Smooth muscle cell (in vitro differentiated cells): ENCODE measurements at regions not wholly inside any gene's neighbourhood (a gene's known extent, or its start where the extent isn't known, plus 50 kb on each side); places are given as distances from the start of the nearest gene placed in this dataset.
"Not testable (repeated sequence)": the region's sequence is repeated elsewhere in the genome, so short reads cannot be mapped to it uniquely, and the experiment has no call there.

Experiments used
- DNase-seq: peaks from one replicate; lab custom pipeline; 2025; ENCODE audit not compliant: unreplicated experiment; lab: John Stamatoyannopoulos, UW
- H2AFZ ChIP-seq: fragments of 200-600 bp; sonication (generic); 2 replicates; pipeline ENCODE4 v1.6.0; 2016; ENCODE audit warnings: antibody characterized with exemption, low read depth, mild to moderate bottlenecking
- H3F3A ChIP-seq: fragments of 200-600 bp; sonication (generic); 2 replicates; pipeline ENCODE4 v1.6.0; 2017; ENCODE audit warnings: antibody characterized with exemption, low read depth
- H3K27ac ChIP-seq: fragments of 200-600 bp; sonication (generic); 2 replicates; pipeline ENCODE4 v1.5.1; 2016; ENCODE audit warnings: low read depth, mild to moderate bottlenecking
- H3K27me3 ChIP-seq: fragments of 200-600 bp; sonication (generic); 2 replicates; pipeline ENCODE4 v1.6.1; 2016; ENCODE audit warnings: low read depth, mild to moderate bottlenecking
- H3K36me3 ChIP-seq: fragments of 200-600 bp; sonication (generic); 2 replicates; pipeline ENCODE4 v1.5.1; 2016; ENCODE audit warnings: low read depth
- H3K4me1 ChIP-seq: fragments of 200-600 bp; sonication (generic); 2 replicates; pipeline ENCODE4 v1.5.1; 2016; ENCODE audit warnings: low read depth
- H3K4me2 ChIP-seq: fragments of 200-600 bp; sonication (generic); 2 replicates; pipeline ENCODE4 v1.6.0; 2016; ENCODE audit warnings: mild to moderate bottlenecking
- H3K4me3 ChIP-seq: fragments of 200-600 bp; sonication (generic); 2 replicates; pipeline ENCODE4 v1.5.1; 2016; ENCODE audit warnings: mild to moderate bottlenecking
- H3K79me2 ChIP-seq: fragments of 200-600 bp; sonication (generic); 2 replicates; pipeline ENCODE4 v1.6.0; 2016; ENCODE audit warnings: low read depth, mild to moderate bottlenecking
- H3K9ac ChIP-seq: fragments of 200-600 bp; sonication (generic); 2 replicates; pipeline ENCODE4 v1.6.0; 2016; ENCODE audit warnings: low read depth
- H3K9me3 ChIP-seq: fragments of 200-600 bp; sonication (generic); replicated peaks from 2 replicates; pipeline ENCODE4 v1.5.1; 2016; ENCODE audit warnings: low read depth
- H4K20me1 ChIP-seq: fragments of 200-600 bp; sonication (generic); 2 replicates; pipeline ENCODE4 v1.6.0; 2016; ENCODE audit warnings: low read depth
- CTCF ChIP-seq: fragments of 200-600 bp; sonication (generic); IDR thresholded peaks from 2 replicates; pipeline ENCODE4 v1.5.1; 2017; ENCODE audit warnings: borderline replicate concordance, mild to moderate bottlenecking, antibody characterized with exemption; ENCODE audit not compliant: insufficient read depth, poor library complexity, severe bottlenecking
- WGBS: methylation state at CpG from one replicate; pipeline ENCODE4 v1.1.7; 2016; ENCODE audit warnings: low lambda C conversion rate; 5-methylcytosine and 5-hydroxymethylcytosine counted together

- Histone ChIP-seq H3K36me3 (no peaks in the 10 kb centered on the region), H2AFZ (no peak overlapping the region), H3K27me3 (no peaks in the 10 kb centered on the region), H3K4me2 (no peak overlapping the region), H3K4me3 (no peak overlapping the region), H3K9ac (no peak overlapping the region), H3K27ac (no peak overlapping the region), H3K79me2 (no peaks in the 10 kb centered on the region), H4K20me1 (no peaks in the 10 kb centered on the region), H3K9me3 (no peaks in the 10 kb centered on the region), H3K4me1 (no peaks in the 10 kb centered on the region), H3F3A (no peaks in the 10 kb centered on the region)
- TF ChIP-seq CTCF: peak; percentile 5
- 69% methylated on average over 5 of the region's 5 CpGs for WGBS
- no peak for DNase-seq
Observed at GRCh38 chr7:142519079-142520078, 229.9 kb upstream of the PRSS1 start.

GRCh38 chr7:142516038-142516501, 233.2 kb upstream of the PRSS1 start:
- peak overlapping the region; percentile 20 for H3K4me2 ChIP-seq

GRCh38 chr7:142514716-142515115, 234.6 kb upstream of the PRSS1 start:
- H3K79me2 ChIP-seq, H2AFZ ChIP-seq, H3F3A ChIP-seq, H3K4me2 ChIP-seq, H3K9ac ChIP-seq, H3K27me3 ChIP-seq, H3K27ac ChIP-seq, H4K20me1 ChIP-seq, H3K4me1 ChIP-seq, H3K9me3 ChIP-seq, H3K36me3 ChIP-seq, H3K4me3 ChIP-seq, DNase-seq: not testable (repeated sequence)
- 85% methylated on average over 1 of the region's 1 CpG for WGBS

More at GRCh38 chr7:142516038-142516501, 233.2 kb upstream of the PRSS1 start:
- no peaks in the 10 kb centered on the region for H3K79me2 ChIP-seq
- H3K4me1 ChIP-seq: no peaks in the 10 kb centered on the region
- H3K36me3 ChIP-seq: no peaks in the 10 kb centered on the region
- WGBS: 30% methylated on average over 3 of the region's 3 CpGs
- no peak overlapping the region for H3K27ac ChIP-seq
- H2AFZ ChIP-seq: no peak overlapping the region
- no peak overlapping the region for H3K9ac ChIP-seq
- H3F3A ChIP-seq: no peaks in the 10 kb centered on the region
- no peak for DNase-seq
- H3K27me3 ChIP-seq: no peaks in the 10 kb centered on the region
- TF ChIP-seq CTCF: peak; percentile 85
- no peak overlapping the region for H3K4me3 ChIP-seq
- H3K9me3 ChIP-seq: no peaks in the 10 kb centered on the region
- H4K20me1 ChIP-seq: no peaks in the 10 kb centered on the region

GRCh38 chr7:142513178-142513955, 235.9 kb upstream of the PRSS1 start:
- no peaks in the 10 kb centered on the region for H3K9me3 ChIP-seq
- H3K79me2 ChIP-seq: no peaks in the 10 kb centered on the region
- H4K20me1 ChIP-seq: no peaks in the 10 kb centered on the region
- no peak overlapping the region for H3K27ac ChIP-seq
- H3K27me3 ChIP-seq: no peaks in the 10 kb centered on the region
- no peaks in the 10 kb centered on the region for H3K36me3 ChIP-seq
- no peak overlapping the region for H3K9ac ChIP-seq
- no peak for TF ChIP-seq CTCF
- H3K4me1 ChIP-seq: no peaks in the 10 kb centered on the region
- 67% methylated on average over 5 of the region's 5 CpGs for WGBS
- no peak overlapping the region for H3K4me2 ChIP-seq
- no peak overlapping the region for H3K4me3 ChIP-seq
- no peak for DNase-seq
- no peak overlapping the region for H2AFZ ChIP-seq
- no peaks in the 10 kb centered on the region for H3F3A ChIP-seq
